GM18951 (cell line): ENCODE measurements at regions not wholly inside any gene's neighbourhood (a gene's known extent, or its start where the extent isn't known, plus 50 kb on each side); places are given as distances from the start of the nearest gene placed in this dataset.

ENCODE experiments used
- POLR2A ChIP-seq: IDR thresholded peaks from 4 replicates; pipeline ENCODE4 v1.6.1; 2011; ENCODE audit warnings: mild to moderate bottlenecking; ENCODE audit not compliant: insufficient read length, insufficient read depth; ENCODE audit errors: extremely low read depth
- in situ Hi-C: fragments of 300-500 bp; cut with MboI; formaldehyde crosslinking; loops from one replicate; pipeline ENCODE4 v1.12.0; 2022; ENCODE audit warnings: low sequenced_read_pairs, mixed read lengths, inconsistent platforms; ENCODE audit not compliant: unreplicated experiment

DNA sequence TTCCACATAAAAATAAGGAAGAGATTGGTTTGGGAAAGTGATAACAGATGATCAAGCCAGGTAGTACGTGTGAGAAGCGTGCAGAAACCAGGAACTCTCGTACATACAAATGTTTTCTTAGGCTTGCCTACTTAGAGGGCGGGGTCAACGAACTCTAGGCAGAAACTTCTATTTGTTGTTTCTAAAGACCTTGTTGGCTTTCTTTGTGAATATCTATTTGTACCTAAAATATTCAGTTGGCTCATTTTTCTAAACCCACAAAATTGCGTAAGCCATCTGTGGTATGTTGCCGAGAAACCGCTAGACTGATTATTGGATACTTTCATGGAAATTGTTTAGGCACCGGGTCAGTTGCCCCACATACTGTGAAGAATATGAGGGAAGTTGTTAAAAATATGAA lies 458.5 kb downstream of the MAT2B start:
- in situ Hi-C loops = no loop called here
- TF ChIP-seq POLR2A = no peak

DNA sequence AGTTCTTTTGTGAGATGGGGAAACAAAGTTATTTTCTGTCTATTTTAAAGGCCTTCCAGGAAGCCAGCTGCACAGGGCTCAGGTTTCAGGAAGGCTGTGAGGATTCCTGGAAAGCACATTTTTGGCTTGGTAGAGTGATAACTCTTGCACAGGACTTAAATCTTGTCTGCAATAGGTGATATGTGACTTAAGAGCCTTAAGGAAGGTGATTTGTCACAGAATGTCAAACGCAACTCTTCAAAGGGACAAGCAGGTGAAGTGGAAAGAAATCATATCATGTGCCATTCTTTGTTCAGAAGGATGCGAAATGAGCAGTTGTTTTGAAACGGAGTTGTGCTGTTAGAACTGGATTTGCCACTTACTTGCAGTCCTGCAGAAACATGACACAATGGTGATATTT lies 459.3 kb downstream of the MAT2B start:
- no peak for TF ChIP-seq POLR2A
- in situ Hi-C loops = no loop called here

DNA sequence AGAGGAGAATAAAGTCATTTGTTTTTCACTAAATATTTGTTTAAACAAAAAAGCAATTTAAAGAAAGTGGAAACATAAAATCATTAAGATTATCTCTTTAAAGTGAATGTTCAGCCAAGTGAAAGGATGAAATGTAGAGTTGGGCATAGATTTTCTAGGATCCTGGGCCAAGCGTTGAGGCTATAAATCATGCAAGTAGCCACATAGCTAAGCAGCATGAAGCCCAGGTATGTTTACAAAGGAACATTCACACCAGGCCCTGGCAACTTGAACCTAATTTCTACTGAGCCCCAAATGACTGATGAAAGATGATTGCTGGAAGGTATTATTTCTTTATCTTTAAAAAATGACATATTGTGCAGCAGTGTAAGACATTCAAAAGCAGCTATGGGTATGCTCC lies 461.8 kb downstream of the MAT2B start:
- TF ChIP-seq POLR2A = no peak
- in situ Hi-C loops = no loop called here

DNA sequence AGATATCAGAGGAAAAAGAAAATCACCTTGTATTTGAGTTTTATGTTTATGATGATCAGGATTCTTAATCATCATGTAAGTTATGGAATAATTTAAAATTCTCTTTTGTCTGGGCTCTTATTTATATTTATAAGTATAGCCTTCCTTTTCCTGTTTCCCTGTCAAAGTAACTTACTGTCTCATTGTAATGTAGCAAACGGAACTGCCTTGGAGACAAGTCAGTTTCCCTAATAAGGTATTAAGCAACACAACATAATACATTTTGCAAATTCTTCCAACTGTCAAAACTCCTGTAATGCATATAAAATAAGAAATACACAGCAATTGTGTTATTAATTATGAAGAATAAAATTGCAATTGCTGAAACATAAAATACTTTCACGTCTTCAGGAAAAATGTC lies 463.2 kb downstream of the MAT2B start:
- in situ Hi-C loops = no loop called here
- no peak for TF ChIP-seq POLR2A

DNA sequence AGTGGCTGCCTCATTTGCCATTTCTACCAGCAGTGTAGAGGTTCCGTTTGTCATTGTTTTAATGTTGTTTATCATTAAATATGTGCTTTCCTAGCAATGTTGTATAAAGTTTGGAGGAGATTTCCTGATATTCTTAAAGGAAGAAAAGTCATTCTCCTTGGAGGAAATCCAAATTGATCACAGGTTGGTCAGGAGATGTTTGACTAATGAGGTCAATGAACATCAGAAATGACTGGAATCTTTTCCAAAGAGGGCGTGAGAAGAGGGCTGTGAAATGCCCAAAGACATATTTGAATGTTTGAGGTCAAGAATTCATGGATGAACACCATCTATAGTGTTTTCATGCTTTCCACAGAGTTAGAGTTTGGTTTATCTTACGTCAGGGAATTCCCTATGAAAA lies 471.3 kb downstream of the MAT2B start:
- no peak for TF ChIP-seq POLR2A
- in situ Hi-C loops = no loop called here

DNA sequence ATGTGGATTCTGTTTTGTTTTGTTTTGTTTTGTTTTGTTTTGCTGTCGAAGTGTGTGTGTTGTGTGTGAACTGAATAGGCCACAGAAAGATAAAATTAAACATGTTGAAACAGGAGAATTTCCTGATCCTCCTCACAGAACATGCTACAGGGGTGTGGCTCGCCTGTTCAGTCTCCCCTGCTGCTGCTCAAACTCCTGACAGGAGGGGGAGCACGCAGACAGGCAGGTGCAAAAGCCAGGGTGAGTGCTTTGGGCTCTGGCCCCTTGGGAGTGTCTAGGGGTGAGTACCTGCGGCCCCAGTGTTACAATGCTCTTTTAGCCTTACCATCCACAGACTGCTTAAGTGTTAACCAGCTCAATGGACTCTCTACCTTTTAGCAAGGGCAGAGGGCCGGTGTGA lies 473.5 kb downstream of the MAT2B start:
- TF ChIP-seq POLR2A = no peak
- in situ Hi-C loops = no loop called here

DNA sequence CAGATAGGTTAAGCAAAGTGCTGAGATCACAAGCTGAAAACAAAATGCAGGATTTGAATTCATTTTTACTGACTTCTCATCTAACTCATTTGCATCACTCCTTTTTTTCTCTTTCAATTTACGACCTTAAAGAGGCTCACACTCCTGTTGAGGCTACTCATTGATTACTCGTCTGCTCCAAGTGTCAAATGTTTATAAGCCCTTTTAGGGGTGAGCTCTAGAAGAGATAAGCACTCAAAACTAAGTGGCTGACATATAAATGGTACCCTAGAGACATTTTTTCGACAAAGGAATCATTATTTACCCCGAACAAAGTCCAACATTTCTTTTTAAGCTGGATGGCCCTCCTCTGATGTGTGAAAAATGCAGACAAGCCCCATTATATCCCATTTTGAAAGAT lies 483.1 kb downstream of the MAT2B start:
- TF ChIP-seq POLR2A = no peak
- in situ Hi-C loops = no loop called here

DNA sequence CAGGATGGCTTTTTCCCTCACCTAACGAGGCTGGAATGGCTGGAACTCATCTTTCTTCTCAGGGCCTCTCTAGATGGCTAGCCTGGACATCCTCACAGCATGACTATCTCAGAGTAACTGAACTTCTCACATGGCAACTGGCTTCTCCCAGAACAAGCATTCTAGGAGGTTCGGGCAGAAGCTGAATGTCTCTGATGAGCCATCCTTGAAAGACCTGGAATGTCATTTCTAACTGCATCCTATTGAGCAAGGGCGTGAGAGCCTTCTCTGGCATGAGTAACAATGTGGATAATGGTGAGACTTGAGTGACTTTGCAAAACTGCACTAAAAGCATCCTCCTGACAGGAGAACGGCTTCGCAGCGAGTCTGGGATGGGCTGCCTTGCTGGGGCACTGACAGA lies 487.7 kb downstream of the MAT2B start:
- no peak for TF ChIP-seq POLR2A
- in situ Hi-C loops = no loop called here

DNA sequence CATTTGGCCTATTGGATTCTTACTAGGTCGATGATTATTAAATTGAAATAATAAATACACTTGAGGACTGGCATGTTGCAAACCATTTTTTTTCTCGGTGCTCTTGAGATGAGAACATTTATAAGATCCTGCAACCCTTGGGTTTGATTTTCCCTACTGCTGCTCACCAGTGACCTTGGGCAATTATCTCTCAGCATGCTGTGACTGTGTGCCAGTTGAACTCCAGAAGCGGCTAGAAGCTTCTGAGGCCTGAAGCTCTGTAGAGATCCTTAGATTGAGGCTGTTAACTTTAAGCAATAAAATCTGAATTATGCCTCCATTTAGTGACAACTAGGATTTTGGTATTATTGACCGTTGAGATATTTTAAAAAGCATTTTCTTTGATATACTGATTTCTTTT lies 489.8 kb downstream of the MAT2B start:
- TF ChIP-seq POLR2A = no peak
- in situ Hi-C loops = no loop called here

DNA sequence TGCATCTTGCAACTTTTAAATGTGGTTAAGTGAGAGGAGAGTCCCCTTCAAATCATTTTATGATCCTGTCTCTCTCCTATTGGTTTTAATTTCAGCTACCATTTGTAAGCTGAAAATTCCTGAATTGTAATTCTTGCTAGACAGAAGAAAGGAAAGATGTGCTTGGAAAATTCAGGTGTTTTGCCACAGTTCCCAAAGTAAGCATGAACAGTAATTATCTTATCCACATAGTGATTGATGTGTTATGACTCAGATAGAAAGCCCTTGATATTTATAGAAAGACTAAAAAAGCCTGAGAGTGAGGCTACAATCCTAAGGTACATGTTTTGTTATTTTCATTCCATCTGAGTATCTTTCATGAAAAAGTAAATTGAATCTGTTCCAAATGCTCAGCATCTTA lies 492.5 kb downstream of the MAT2B start:
- in situ Hi-C loops = no loop called here
- no peak for TF ChIP-seq POLR2A

DNA sequence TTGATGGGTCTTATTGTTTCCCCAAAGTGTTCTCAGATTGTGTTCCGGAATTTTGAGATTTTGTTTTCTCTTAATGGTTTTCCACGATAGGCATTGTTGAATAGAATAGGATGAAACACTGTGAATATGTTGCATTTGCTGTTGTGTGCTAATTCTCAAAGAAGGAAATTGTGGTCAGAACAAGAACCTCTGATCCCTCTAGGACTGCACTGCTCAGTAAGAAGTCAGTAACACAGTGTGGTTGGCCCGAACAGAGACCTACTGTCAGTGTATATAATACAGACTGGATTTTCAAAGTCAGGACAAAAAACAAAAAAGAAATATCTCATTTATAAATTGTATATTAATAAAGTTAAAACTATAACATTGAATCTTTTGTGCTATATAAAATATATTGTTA lies 494.8 kb downstream of the MAT2B start:
- in situ Hi-C loops = loop anchor here (25.0 kb wide), 2 partner anchors 512 to 1212 kb away; no protein-coding TSS in a partner anchor
- no peak for TF ChIP-seq POLR2A

DNA sequence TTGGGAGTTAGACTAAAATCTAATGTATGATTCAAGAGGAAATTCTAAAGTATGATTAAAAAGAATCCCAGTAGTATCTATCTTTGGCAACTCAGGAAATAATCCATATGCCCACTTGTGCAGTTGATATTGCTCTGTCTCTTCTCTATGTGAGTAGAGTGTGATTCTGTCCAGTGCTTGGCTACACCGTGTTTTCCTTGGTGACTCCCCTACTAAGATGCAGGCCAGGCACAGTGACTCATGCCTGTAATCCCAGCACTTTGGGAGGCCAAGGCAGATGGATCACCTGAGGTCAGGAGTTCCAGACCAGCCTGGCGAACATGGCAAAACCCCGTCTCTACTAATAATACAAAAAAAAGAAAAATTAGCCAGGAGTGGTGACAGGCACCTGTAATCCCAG lies 495.4 kb downstream of the MAT2B start:
- TF ChIP-seq POLR2A = no peak
- in situ Hi-C loops = loop anchor here (25.0 kb wide), 2 partner anchors 511 to 1211 kb away; no protein-coding TSS in a partner anchor

DNA sequence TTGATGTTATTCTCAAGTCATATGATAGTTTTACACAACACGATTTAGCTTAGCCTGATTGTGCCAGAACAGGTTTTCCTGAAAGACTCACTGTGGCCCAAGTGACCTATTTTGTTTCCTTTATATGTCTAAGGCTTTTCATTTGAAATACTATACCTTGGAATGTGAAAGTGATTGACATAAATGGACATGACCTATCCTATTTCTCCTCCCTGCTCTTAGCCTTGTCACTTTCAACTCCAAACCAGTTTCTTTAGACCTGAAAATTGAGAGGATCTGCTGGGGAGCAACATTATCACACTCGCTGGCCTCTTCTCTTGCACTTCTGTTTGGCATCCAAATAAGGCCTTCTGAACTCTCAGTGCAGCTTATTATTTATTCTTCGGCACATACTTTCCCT lies 496.8 kb downstream of the MAT2B start:
- TF ChIP-seq POLR2A = no peak
- in situ Hi-C loops = loop anchor here (25.0 kb wide), 2 partner anchors 510 to 1210 kb away; no protein-coding TSS in a partner anchor

DNA sequence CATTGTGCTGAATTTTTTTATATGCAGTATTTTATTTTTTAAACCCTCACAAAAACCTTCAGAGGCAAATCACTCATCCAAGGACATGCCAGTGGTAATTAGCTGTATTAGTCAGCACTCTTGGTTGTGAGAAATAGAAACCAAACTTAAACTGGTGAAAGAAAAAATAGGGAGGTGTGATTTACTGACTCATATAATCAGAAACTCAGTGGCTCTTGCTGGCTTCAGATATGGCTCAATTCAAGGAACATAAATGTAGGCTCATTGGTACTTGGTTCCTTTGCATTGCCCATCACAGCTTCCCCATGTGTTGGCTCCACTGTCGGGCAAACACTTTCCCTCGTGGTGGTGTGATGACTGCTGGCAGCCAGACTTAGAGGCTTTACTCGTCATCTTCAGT lies 497.2 kb downstream of the MAT2B start:
- in situ Hi-C loops = loop anchor here (25.0 kb wide), 2 partner anchors 510 to 1210 kb away; no protein-coding TSS in a partner anchor
- no peak for TF ChIP-seq POLR2A

DNA sequence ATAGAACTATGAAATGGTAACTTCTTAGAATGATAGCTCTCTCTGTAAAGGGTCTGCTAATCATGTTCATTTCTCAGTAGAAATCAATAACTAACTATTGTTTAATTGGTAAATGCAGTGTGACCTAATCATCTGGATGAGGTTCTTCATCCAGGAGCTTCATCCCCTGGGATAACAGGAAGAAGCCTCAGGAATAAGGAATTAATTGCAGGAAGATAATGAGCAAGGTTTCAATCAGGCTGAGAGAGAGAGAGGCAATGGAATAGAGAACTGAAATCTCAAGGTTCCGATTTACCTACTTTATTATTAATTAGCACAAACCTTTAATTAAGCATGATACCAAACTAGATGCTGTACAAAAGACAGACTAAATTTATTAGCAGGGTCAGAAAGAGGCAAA lies 499.7 kb downstream of the MAT2B start:
- in situ Hi-C loops = loop anchor here (25.0 kb wide), 2 partner anchors 507 to 1207 kb away; no protein-coding TSS in a partner anchor
- TF ChIP-seq POLR2A = no peak
